HG03159 (cell line): ENCODE measurements at regions not wholly inside any gene's neighbourhood (a gene's known extent, or its start where the extent isn't known, plus 50 kb on each side); places are given as distances from the start of the nearest gene placed in this dataset.
"Not testable (repeated sequence)": the region's sequence is repeated elsewhere in the genome, so short reads cannot be mapped to it uniquely, and the experiment has no call there.

Experiments
- ATAC-seq: cut with Tn5 transposase; IDR thresholded peaks from one replicate; pipeline ENCODE4 v1.9.1; 2021; ENCODE audit warnings: mild to moderate bottlenecking, moderate library complexity; ENCODE audit not compliant: unreplicated experiment

DNA sequence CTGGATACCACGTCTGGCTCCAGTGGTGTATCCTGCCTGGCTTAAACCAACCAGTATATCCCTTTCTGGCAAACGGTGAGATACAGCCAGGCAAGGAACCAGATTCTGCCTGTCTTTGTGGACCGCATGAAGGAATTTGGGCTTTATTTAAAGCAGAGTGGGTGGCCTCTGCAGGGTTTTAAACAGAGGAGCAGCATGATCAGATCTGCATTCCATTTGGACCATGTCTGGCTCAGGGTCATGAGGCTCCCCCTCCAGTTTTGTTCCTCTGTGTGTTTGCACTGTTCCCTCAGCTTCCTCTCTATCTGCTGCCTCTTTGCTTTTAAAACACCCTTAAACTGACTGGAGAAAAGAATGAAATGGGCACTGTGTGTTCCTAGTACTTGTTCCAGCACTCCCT, 195.0 kb downstream of the GIPC2 start:
- no peak for ATAC-seq

- ATAC-seq: no peak
Observed at GRCh38 chr1:78247079-78247478, 201.3 kb downstream of the GIPC2 start.

GRCh38 chr1:78250201-78250600, 204.4 kb downstream of the GIPC2 start:
- ATAC-seq: no peak

DNA sequence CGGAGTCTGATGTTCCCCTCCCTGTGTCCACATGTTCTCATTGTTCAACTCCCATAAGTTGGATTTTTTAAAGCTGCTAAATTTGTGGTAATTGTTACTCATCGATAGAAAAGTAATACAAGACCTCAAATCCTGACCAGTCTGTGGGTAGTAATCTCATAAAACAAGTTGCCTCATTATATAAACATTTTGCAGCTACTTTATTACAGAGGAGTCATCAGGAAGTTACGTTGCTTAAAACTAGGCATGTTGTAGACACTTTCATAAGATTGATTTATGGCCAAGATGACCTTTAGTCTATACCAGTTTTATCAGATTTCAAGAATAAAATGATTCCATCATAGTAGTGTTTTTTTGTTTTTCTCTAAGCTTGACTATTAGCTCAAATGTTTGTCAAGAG, 208.8 kb downstream of the GIPC2 start:
- ATAC-seq: no peak

- ATAC-seq: no peak
Observed at GRCh38 chr1:78255383-78255782, 209.6 kb downstream of the GIPC2 start.

DNA sequence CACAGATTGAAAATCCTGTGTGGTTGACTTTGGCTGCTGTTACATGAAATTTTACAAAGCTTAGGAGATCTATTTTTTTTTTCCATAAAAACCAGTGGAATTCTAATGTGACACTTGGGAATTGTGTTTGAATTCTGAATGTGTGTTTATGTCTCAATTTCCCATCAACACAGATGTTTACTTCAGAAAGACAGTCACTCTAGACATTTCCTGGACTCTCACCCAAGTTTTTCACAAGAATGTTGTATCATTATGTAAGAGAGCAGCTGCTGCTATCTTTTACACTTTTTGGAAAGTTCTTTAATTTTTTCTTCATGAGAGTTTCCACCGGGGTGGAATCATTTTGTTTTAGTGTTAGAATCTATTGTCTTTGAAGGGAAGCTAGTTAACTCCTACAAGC, 210.1 kb downstream of the GIPC2 start:
- ATAC-seq: no peak

- no peak for ATAC-seq
Observed at GRCh38 chr1:78263459-78263858, 217.7 kb downstream of the GIPC2 start.

- no peak for ATAC-seq
Observed at GRCh38 chr1:78263946-78264345, 218.2 kb downstream of the GIPC2 start.

GRCh38 chr1:78267513-78268218, 221.9 kb downstream of the GIPC2 start:
- ATAC-seq: no peak

GRCh38 chr1:78269591-78269990, 221.2 kb upstream of the PTGFR start:
- ATAC-seq: no peak

DNA sequence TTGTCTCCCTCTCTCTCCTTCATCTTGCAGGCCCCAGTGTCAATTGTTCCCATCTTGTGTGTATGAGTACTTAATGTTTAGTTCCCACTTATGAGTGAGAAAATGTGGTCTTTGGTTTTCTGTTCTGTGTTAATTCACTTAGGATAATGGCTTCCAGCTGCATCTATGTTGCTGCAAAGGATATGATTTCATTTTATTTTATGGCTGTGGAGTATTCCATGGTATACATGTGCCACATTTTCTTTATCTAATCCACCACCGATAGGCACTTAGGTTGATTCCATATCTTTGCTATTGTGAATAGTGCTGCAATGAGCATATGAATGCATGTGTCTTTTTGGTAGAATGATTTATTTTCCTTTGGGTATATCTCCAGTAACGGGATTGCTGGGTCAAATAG, 219.4 kb upstream of the PTGFR start:
- ATAC-seq: not testable (repeated sequence)

DNA sequence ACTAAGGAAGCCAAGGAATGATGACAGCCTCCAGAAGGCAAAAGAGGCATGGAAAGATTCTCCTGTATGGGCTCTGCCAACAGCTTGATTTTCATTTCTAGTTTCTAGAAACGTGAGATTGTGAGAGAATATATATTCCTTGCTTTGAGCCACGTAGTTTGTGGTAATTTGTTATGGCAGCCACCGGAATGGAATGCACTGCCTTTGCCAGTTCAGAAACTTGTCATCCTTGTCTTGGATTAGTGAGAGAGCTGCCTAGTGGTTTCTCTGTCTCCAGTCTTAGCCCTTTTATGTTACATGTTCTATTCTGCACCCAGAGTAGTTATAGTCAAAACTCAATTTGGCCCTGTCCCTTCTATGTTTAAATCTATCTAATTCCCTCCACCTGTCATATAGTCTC, 216.0 kb upstream of the PTGFR start:
- no peak for ATAC-seq

- ATAC-seq: no peak
Observed at GRCh38 chr1:78275456-78275855, 215.3 kb upstream of the PTGFR start.

GRCh38 chr1:78275906-78276685, 214.7 kb upstream of the PTGFR start:
- ATAC-seq: no peak

DNA sequence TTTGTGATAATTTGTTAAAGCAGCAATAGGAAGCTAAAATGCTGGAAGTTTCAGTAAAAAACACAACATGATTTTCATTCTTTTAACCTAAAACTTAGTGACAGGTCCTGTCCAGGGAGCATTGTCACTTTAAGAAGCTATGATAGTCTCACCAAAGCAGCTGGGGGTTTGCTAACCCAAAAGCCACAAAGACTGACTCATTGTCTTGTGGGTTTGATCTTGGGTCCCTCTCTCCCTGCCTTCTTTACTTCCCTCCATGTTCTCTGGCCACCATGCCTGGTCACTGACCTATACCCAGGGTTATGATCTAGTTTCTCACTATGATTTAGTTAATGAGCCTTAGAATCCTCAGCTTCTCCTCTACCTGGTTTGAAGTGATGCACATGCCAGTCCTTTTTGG, 213.5 kb upstream of the PTGFR start:
- ATAC-seq: peak; percentile 83

DNA sequence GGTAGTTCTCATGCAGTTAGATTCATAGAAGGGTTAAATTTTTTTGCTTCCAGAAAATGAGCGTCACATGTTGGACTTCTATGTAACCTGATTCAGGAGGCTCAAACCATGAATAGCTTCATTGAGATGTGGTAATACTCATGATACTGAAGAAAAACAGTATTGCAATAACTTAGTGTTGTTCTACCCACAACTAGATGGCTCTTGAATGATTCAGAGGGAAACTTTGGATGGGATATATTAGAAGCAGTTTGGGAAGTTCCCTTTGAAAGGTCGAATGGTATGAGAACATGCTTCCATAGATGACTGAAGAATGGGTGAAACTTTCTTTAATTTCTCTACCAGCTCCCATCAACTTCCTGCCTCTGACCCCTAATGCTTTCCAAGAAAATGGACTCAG, 211.7 kb upstream of the PTGFR start:
- ATAC-seq: no peak

DNA sequence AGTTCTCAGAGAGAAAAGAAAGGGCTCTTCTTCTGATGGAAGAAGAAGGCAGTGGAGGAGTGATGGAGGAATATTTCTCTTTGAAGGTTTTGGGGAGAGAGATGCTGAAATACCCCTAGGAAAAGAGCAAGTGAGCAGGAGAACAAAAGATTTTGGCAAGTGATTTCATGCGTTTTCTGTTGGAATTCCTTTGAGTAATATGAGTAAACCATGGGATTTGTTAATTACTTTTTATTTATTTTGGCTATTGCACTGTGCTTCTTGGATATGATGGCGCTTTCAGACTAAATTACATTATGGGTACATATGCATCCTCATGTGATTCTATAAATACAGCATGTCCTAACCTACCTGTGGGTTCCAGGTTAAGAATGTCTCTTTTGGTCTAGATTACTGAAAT, 210.1 kb upstream of the PTGFR start:
- ATAC-seq: no peak

GRCh38 chr1:78281580-78281979, 209.2 kb upstream of the PTGFR start:
- no peak for ATAC-seq

GRCh38 chr1:78283691-78284090, 207.1 kb upstream of the PTGFR start:
- no peak for ATAC-seq

DNA sequence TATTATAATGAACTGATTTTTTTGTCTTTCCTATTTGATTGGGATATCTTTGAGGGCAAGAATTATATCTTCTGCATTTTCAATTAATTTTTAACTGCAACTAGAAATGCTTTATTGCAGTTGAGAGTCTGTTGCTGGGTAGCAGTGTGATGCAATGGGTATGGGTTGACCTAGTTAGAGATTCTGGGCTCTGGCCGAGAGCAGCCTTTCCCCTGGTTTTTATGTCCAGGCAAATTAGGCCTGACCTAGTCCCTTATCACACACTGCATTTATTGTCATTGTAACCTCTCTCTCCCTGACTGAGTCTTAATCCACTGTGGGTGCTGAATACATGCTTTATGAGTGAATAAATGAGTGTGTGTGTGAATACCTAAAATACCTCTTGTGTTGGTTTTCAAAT, 206.4 kb upstream of the PTGFR start:
- no peak for ATAC-seq

DNA sequence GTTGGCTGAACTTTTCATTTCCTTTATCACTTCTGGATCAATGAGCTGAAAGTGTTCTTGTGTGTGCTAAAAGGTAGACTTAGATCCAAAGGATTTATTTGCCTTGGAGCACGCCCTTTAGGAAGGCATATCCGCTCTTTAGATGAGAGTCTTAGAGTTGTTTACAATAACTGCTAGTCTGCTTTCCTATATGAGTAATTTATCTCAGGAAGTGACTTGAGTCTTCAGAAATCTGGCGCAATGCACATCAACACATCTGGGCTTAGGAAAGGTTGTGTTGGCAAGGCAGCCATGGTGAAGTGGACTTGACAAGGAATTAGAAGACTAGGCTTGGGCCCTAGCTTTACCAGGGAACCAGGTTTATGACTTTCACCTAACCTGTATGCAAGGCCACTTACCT, 204.1 kb upstream of the PTGFR start:
- ATAC-seq: no peak

- no peak for ATAC-seq
Observed at GRCh38 chr1:78289603-78290002, 201.2 kb upstream of the PTGFR start.

DNA sequence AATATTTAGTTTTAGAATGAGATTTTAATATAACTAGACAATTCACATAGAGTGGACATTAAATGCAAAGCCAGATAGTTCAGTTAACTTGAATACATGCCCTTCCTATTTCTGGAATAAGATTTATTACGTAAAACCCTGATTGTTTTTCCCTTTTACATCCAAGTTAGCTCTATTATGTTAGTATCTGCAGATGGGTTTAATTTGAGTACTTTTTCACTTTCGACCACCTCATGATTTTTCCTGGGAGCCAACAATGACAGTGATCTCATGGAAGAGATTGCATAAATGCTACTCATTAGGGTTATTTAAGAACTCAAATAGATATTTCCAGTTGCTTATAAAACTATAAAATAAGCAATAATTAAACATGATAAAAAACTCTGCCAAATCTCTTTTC, 199.4 kb upstream of the PTGFR start:
- ATAC-seq: no peak
